ENCODE measurements at regions not wholly inside any gene's neighbourhood (a gene's known extent, or its start where the extent isn't known, plus 50 kb on each side); places are given as distances from the start of the nearest gene placed in this dataset.

DNA sequence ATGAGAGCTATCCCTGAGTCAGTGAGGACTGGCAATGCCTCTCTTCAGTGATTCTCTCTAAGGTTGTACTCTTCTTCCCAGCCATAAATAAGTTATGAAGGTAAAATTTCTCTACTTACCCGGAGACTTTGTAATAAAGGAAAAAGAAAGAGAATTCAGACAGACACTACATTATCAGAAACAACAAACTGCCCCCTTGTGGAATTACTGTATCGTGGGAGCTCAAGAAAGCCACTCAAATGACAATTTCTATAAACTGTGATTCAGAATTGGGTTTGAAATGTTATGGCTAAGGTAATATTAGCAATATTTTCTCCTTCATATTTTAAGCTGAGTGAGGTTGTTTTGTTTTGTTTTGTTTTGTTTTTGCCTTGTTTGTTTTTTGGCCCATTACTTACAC lies 155.8 kb upstream of the TANK start:
- no peaks in the 10 kb centered on the region for H3K9me3 ChIP-seq (replicated peaks)
- DNase-seq, result no peak
- no peaks in the 10 kb centered on the region for H3K36me3 ChIP-seq
- H3K4me3 ChIP-seq, result no peak overlapping the region
- H3K4me1 ChIP-seq, result no peaks in the 10 kb centered on the region
- no peak overlapping the region for H3K27ac ChIP-seq (replicated peaks)
- intact Hi-C loops (cut with micrococcal nuclease), result no loop called here
- no peaks in the 10 kb centered on the region for H3K27me3 ChIP-seq (ENCODE audit: low read depth)
- TF ChIP-seq, protein P1, sequence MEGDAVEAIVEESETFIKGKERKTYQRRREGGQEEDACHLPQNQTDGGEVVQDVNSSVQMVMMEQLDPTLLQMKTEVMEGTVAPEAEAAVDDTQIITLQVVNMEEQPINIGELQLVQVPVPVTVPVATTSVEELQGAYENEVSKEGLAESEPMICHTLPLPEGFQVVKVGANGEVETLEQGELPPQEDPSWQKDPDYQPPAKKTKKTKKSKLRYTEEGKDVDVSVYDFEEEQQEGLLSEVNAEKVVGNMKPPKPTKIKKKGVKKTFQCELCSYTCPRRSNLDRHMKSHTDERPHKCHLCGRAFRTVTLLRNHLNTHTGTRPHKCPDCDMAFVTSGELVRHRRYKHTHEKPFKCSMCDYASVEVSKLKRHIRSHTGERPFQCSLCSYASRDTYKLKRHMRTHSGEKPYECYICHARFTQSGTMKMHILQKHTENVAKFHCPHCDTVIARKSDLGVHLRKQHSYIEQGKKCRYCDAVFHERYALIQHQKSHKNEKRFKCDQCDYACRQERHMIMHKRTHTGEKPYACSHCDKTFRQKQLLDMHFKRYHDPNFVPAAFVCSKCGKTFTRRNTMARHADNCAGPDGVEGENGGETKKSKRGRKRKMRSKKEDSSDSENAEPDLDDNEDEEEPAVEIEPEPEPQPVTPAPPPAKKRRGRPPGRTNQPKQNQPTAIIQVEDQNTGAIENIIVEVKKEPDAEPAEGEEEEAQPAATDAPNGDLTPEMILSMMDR (IDR thresholded peaks at IDR 0.05; ENCODE audit: borderline replicate concordance), result peak; percentile 51

DNA sequence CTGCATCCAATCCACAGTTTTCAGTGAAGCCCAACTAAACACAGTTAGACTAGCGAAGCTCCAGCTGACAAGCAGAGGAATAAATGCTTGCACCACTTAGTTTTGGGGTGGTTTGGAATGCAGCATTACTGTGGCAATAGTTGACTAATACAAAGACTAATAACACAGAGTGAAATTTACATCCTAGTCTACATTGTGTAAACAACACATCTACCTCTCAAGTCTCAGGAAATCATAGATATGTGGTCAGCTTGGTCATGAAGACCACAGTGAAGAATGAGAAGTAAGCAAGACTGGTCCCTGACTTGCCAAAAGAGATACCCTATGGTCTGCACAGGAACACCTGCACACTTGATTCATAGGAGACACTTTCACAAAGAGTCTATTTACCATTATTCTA lies 155.1 kb upstream of the TANK start:
- H3K27ac ChIP-seq (replicated peaks), result no peak overlapping the region
- H3K27me3 ChIP-seq (ENCODE audit: low read depth), result no peaks in the 10 kb centered on the region
- no peak overlapping the region for H3K4me3 ChIP-seq
- no peaks in the 10 kb centered on the region for H3K4me1 ChIP-seq
- TF ChIP-seq, protein P1 (IDR thresholded peaks at IDR 0.05; ENCODE audit: borderline replicate concordance), result no peak
- intact Hi-C loops (cut with micrococcal nuclease), result no loop called here
- no peak for DNase-seq
- no peaks in the 10 kb centered on the region for H3K36me3 ChIP-seq
- no peaks in the 10 kb centered on the region for H3K9me3 ChIP-seq (replicated peaks)

DNA sequence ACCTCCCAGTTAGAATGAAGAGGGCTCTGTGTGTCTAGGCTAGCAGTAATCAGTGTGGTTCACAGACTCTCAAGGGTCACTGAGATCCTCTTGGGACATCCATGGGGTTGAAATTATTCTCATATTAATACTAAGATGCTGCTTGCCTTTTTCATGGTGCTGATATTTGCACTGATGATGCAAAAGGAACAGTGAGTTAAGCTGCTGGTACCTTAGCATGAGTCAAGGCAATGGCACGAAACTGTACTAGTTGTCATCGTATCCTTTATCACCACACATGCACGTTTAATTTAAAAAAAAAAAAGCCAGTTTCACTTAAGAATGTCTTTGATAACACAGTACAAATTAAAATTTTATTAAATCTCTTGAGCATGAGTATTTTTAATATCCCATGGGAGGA lies 151.9 kb upstream of the TANK start:
- H3K27ac ChIP-seq (replicated peaks), result no peak overlapping the region
- DNase-seq, result no peak
- H3K4me1 ChIP-seq, result no peaks in the 10 kb centered on the region
- H3K36me3 ChIP-seq, result no peaks in the 10 kb centered on the region
- no peak overlapping the region for H3K4me3 ChIP-seq
- no peaks in the 10 kb centered on the region for H3K27me3 ChIP-seq (ENCODE audit: low read depth)
- intact Hi-C loops (cut with micrococcal nuclease), result no loop called here
- TF ChIP-seq, protein P1 (IDR thresholded peaks at IDR 0.05; ENCODE audit: borderline replicate concordance), result no peak
- no peaks in the 10 kb centered on the region for H3K9me3 ChIP-seq (replicated peaks)

DNA sequence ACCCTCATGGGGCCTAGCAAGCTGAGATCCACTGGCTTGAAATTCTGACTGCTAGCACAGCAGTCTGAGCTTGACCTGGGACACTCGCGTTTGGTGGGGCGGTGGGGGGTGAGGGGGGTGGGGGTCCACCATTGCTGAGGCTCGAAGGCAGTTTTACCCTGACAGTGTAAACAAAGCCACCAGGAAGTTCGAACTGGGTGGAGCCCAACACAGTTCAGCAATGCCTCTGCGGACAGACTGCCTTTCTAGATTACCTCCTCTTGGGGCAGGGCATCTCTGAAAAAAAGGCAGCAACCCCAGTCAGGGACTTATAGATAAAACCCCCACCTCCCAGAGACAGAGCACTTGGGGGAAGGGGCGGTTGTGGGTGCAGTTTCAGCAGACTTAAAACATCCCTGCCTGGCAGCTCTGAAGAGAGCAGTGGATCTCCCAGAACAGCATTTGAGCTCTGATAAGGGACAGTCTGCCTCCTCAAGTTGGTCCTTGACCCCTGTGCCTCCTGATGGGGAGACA lies 149.7 kb upstream of the TANK start:
- TF ChIP-seq, protein P1 (IDR thresholded peaks at IDR 0.05; ENCODE audit: borderline replicate concordance), result no peak
- no peak for DNase-seq
- H3K4me1 ChIP-seq, result no peaks in the 10 kb centered on the region
- no peak overlapping the region for H3K27ac ChIP-seq (replicated peaks)
- intact Hi-C loops (cut with micrococcal nuclease), result no loop called here
- peaks cover 12% of the 10 kb centered on the region for H3K9me3 ChIP-seq (replicated peaks)
- H3K27me3 ChIP-seq (ENCODE audit: low read depth), result no peaks in the 10 kb centered on the region
- H3K36me3 ChIP-seq, result no peaks in the 10 kb centered on the region
- H3K4me3 ChIP-seq, result no peak overlapping the region

DNA sequence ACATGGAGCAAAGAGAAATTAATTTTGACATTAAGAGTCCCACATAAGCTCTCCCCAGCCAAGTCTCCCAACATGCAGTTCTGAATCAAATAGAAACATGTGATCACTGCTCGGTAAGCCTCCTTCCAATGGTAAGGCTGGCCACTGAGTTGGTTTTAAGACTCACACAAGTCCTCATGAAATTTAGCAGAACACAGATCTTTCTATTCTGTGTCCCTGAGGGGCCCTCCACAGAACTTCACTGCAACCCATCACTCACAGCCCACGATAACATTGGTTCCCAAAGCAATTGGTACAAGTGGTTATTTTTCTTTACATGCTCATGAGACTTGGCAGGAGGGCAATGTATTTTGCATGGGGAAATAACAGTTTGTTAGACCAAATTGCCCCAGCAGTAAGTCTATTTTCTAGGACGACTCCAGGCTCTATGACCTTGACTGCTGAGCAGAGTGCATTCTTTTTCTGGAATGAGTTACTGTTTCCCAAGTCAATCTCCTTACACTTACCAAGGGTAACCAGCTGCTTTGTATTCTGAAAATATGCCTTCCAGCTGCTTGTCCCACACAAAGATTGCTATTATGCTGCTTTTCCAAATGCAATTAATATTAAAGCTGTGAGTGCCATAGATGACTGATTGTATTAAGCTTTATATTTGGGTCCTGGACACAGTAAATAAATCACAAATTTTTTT lies 142.3 kb upstream of the TANK start:
- H3K9me3 ChIP-seq (replicated peaks), result peaks cover 17% of the 10 kb centered on the region
- DNase-seq, result no peak
- H3K36me3 ChIP-seq, result no peaks in the 10 kb centered on the region
- intact Hi-C loops (cut with micrococcal nuclease), result no loop called here
- H3K27ac ChIP-seq (replicated peaks), result peak overlapping the region; percentile 21
- TF ChIP-seq, protein P1 (IDR thresholded peaks at IDR 0.05; ENCODE audit: borderline replicate concordance), result no peak
- no peaks in the 10 kb centered on the region for H3K27me3 ChIP-seq (ENCODE audit: low read depth)
- H3K4me1 ChIP-seq, result peaks cover 7% of the 10 kb centered on the region
- H3K4me3 ChIP-seq, result no peak overlapping the region
